Panc1 (cell line): ENCODE measurements at regions not wholly inside any gene's neighbourhood (a gene's known extent, or its start where the extent isn't known, plus 50 kb on each side); places are given as distances from the start of the nearest gene placed in this dataset.

Experiments used
- CTCF ChIP-seq: fragments of 450-650 bp; IDR thresholded peaks from 2 replicates; pipeline ENCODE4 v1.5.1; 2017; ENCODE audit warnings: mild to moderate bottlenecking
- POLR2AphosphoS5 ChIP-seq: IDR thresholded peaks from 2 replicates; pipeline ENCODE4 v1.6.1; 2012; ENCODE audit warnings: mild to moderate bottlenecking, low read depth, low read length, moderate library complexity
- REST ChIP-seq, 2 experiments: IDR thresholded peaks; 2 replicates each; pipeline ENCODE4 v1.6.1; 2011 to 2012; ENCODE audit warnings: low read depth in 2 of 2, control low read depth in 1 of 2, low read length in 1 of 2, mild to moderate bottlenecking in 1 of 2, moderate library complexity in 1 of 2; ENCODE audit not compliant: insufficient read depth in 1 of 2
- SIN3A ChIP-seq: IDR thresholded peaks from 2 replicates; pipeline ENCODE4 v1.6.1; 2012; ENCODE audit warnings: low read depth, mild to moderate bottlenecking, low read length, moderate library complexity, borderline replicate concordance; ENCODE audit not compliant: insufficient read depth
- TCF7L2 ChIP-seq: IDR thresholded peaks from 2 replicates; pipeline ENCODE4 v1.6.1; 2011; ENCODE audit warnings: mild to moderate bottlenecking, low read depth, low read length, inconsistent platforms

DNA sequence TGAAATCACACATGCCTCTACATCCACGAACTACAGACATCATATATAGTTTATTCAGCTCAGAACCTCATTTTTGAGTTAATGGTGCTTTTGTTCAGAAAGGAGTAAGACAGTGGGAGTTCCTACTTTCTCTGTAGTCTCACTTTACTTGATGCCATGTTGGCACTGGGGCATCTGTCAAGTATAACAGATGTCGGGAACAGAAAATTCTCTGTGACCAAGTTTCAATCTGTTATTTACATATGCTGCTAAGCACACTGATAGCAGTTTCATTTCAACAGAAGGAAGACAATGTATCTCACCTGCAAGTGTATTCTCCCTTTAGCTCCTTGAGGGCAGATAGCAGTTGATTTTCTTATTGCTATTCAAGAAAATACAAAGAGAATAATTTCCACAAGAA is 774.1 kb downstream of the METTL4 start:
- TF ChIP-seq CTCF (no peak), POLR2AphosphoS5 (no peak), TCF7L2 (no peak), REST (IDR thresholded peaks at IDR 0.05; ENCODE audit: insufficient read depth in 1 of 2, low read depth in 2 of 2, low read length in 1 of 2) (no peak), SIN3A (no peak)
